HG03039 (cell line): ENCODE measurements at regions not wholly inside any gene's neighbourhood (a gene's known extent, or its start where the extent isn't known, plus 50 kb on each side); places are given as distances from the start of the nearest gene placed in this dataset.

Experiments
- ATAC-seq: cut with Tn5 transposase; IDR thresholded peaks from one replicate; pipeline ENCODE4 v1.9.1; 2021; ENCODE audit warnings: mild to moderate bottlenecking, moderate library complexity; ENCODE audit not compliant: unreplicated experiment

DNA sequence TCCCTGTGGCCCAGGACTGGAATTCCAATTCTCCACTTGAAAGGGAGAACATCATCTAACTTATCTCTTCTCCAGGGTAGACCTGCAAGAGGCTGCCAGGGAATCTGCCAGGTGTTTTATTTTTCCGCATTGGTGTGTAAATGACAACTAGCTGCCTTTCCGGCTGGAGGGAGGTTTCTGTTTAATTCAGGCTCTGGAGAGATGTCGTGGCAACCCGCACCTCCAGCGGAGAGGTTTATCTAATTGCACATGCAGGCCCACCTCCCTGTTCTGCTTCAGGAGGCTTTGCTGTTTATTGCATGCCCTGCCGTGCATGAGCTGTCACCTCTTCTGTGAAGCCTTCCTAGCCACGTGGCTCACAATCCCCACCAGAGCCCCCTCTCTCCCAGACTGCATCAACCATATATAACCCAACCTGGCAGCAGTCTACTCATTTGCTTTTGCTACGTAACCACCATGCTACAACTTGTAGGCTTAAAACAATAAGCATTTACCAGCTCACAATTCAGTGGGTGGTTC, 151.6 kb downstream of the C1orf94 start:
- ATAC-seq = no peak

- no peak for ATAC-seq
Measured at GRCh38 chr1:34330061-34330460, 153.4 kb downstream of the C1orf94 start.

DNA sequence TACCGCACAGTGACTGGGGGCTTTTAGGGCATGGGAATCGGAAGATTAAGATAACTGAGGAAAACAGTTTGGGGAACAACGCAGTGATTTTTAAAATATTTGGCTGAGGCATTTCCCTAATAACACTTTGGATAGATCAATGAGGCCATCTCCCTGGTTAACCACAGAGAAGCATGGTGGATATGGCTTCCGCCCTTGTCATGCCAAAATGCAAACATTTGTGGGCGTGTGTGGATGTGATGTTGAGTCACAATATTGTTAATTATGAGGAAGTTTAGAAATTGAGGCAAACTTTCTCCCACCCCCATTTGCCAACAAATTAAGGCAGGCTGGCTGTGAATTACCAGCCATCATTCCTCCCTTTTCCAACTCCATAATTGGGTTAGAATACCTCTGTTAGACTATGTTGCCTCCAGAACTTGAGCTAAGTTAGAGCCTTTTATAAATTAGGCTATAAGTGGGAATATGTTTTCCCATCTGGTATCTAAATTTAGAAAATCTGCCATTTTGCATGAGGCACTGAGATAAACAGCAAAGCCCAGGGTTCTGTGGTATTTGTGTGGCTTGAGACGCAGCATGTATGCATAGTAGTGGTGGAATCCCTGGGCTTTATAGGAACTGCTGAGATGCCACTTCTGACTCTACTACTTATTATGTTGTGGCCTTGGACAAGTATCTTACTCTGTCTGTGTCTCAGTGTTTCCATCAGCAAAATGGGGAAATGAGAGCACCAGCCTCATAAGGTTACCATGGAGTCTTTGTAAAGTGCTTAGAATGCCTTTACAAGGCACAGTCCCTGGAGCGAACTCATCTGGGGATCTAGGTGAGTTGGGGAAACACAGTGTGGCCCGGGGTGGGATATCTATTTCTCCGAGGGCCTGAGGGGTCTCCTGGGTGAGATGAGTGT, 154.6 kb downstream of the C1orf94 start:
- no peak for ATAC-seq

DNA sequence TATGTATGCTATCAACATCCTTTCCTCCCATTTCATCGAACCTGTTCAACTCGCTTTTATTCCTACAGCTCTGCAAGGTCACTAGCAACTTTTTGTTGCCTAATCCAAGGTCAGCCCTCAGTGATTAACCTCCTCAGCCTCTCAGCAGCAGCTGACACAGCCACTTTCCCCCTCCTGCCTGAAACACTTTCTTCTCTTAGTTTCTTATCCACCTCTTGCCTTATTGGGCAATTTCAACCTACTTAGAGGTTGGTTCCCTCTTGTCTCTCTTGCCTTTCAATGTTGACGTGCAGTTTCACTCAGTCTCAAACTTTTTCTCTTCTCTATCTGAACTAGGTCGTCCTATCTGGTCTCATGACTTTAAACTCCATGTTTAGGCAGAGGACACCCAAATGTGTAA, 156.3 kb downstream of the C1orf94 start:
- ATAC-seq = no peak

- ATAC-seq = no peak
Measured at GRCh38 chr1:34338871-34339270, 162.2 kb downstream of the C1orf94 start.

- no peak for ATAC-seq
Measured at GRCh38 chr1:34341896-34342295, 165.2 kb downstream of the C1orf94 start.

GRCh38 chr1:34342334-34342733, 165.6 kb downstream of the C1orf94 start:
- ATAC-seq = no peak

DNA sequence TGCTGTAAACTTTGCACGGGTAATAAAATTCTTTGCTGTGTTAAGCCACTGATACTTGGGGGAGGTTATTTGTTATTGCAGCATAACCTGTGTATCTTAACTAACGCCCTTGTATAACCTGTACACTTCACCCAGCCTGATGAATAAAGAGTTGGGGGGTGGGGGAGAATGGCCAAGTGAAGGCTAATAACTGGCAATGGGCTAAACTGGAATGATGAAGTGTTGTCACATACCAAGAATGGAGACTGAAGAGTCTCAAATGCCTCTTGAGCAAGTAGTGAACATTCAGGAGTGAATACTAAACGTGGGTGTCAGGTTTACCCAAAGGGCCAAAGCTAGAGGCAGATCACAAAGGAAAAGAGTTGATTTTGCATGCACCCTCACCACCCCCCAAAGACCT, 169.4 kb downstream of the C1orf94 start:
- ATAC-seq = no peak

DNA sequence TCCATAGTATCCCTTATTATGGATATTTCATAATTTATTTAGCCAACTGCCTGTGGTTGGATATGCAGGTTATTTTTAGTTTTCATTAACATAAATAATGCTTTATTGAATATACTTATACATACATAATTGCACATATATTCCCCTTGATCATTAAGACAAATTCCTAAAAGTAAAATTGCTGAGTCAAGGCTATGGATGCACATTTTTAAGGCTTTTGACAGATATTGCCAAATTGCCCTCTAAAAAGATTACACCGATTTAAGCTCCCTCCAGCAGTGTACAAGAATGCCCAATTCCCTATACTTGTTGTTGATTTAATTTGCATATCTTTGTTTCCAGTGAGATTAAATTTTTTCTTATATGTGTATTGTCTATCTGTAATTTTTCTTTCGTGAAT, 176.7 kb downstream of the C1orf94 start:
- no peak for ATAC-seq

GRCh38 chr1:34354367-34354766, 177.7 kb downstream of the C1orf94 start:
- ATAC-seq = no peak

- no peak for ATAC-seq
Measured at GRCh38 chr1:34356853-34357252, 180.1 kb downstream of the C1orf94 start.

DNA sequence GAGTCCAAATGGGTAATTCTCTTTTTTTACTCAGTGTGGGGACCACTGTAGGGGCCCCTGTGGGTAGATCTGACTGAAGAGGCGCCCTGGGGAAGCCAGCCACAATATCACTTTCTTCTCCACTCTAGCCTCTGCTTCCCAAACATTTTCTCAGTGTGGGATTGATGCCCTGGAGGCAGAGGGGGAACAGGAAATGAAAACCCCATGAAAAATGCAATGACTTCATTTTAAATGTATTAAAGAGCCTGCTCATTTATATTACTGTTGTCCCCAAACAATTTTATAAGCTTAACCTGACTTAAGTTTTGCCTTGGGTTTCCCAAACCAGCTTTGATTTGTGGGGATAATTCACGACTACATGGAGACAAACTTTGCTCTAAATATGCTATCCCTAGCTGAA, 181.9 kb downstream of the C1orf94 start:
- no peak for ATAC-seq

DNA sequence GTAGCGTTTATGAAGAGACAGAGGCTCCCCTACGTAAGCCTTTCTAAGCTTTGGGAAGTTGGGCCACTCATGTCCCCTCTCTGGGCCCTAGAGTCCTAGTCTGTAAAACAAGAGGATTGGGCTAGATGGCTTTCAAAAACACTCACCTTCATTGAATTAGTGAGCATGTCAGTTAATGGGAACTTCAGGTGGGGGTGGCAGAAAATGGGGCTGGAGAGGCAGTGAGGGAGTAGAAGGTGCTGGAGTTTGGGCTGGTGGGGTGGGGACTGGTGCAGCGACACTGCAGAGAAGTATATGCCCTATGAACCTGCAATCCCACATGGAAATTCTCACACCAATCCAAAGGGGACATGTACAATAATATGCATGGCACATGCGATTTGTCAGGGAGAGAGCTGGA, 182.7 kb downstream of the C1orf94 start:
- ATAC-seq = no peak

DNA sequence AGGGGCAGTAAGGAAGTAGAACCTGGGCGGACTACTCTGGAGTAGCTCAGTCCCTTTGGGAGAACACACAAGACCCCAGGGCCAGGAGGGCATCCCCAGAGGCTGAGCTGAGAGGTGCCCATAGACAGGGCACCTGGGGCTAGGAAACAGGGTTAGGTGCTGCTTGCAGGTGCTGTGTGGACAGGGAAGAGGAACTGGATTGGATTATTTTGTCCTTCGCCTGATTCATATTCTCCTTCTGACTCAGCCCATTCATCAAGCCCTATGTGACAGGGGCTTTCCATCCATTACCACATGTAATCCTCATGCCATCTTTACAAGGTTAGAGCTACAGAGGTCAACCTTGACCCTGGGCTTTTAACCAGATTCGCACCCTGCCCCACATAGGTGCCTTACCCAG, 183.9 kb downstream of the C1orf94 start:
- ATAC-seq = no peak

DNA sequence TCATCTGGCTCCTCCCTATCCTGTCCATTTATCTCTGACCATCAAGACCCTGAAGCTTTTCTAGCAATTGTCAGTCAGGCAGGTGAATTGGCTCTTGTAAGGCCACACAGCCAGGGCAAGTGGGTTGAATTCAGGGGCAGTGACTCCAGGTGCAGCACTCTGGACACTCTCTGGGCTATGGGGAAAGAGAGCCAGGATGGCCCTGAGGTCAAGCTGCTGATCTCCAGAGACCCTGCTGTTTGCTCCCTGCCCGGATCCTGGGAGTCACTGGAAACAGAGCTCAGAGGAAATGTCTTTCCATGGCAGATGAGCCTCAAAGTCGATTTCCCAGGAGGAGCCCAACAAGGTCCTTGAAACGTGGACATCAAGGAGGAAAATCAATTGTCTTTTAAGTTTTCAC, 184.4 kb downstream of the C1orf94 start:
- no peak for ATAC-seq

GRCh38 chr1:34361781-34362357, 185.2 kb downstream of the C1orf94 start:
- no peak for ATAC-seq

DNA sequence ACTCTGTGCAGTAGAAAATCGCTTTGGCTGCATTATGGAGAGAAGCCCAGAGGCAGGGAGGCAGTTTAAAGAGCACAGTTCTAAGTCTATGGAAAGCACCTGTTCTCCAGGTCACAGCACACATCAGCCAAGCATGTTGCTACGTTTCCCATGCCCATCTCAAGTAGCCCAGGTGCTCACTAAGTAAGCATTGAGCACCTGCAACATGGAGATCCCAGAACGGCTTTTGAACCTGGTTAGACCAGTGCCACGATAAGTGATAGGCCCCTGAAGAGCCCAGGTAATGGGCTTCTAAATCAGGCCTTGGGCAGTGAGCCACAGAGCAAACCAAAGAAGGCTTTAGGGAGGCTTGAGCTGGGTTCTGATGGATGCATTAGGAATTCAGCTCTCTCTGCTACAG, 186.2 kb downstream of the C1orf94 start:
- no peak for ATAC-seq

GRCh38 chr1:34363447-34363846, 186.7 kb downstream of the C1orf94 start:
- no peak for ATAC-seq

DNA sequence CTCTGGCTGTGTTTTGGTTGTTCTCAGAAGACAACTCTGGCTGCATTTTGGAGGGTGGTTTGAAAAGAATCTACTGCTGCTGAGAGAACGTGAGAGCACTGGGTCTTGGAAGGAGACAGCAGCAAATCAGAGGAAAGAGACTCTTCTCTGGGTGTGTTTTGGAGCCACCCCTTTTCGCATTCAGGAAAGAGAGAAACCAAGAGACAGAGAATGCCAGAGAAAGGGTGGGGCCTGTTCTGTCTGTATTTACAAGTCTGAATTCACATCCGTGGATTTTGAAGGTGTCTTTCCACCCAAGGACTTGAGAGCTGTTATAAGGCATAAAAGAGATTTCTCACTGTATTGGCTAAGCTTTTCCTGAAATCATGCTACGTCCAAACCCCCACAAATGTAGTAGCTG, 187.2 kb downstream of the C1orf94 start:
- ATAC-seq = no peak

DNA sequence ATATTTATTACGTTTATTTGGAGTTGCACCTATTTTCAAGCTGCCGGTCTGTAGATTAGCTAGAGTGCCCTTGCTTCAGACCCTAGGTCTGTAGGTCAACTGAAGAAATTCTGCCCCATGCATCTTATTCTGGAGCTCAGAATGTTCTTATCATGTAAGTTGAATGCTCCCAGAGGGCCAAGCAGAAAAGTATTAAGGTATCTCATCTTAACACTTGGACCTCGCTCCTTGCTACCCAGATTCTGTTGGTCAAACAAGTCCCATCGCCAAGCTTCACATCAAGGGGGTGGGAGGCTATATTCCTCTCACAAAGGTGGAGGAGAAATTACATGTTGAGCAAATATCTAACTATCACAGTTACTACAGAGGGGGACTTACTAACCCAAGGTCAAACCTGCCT, 187.7 kb downstream of the C1orf94 start:
- ATAC-seq = no peak

GRCh38 chr1:34365295-34365694, 188.6 kb downstream of the C1orf94 start:
- ATAC-seq = no peak

- ATAC-seq = no peak
Measured at GRCh38 chr1:34366875-34367624, 190.3 kb downstream of the C1orf94 start.
